HFFc6 (cell line): ENCODE measurements at regions not wholly inside any gene's neighbourhood (a gene's known extent, or its start where the extent isn't known, plus 50 kb on each side); places are given as distances from the start of the nearest gene placed in this dataset.
"Not testable (repeated sequence)": the region's sequence is repeated elsewhere in the genome, so short reads cannot be mapped to it uniquely, and the experiment has no call there.

Source experiments
- DNase-seq: peaks from one replicate; pipeline ENCODE4 v3.0.0-alpha.2; 2018
- H3K27ac Mint-ChIP-seq: 2 replicates; pipeline ENCODE4 v1.8.0; 2020; ENCODE audit warnings: mild to moderate bottlenecking, mixed read lengths
- H3K27me3 Mint-ChIP-seq: 2 replicates; pipeline ENCODE4 v1.8.0; 2021; ENCODE audit warnings: mild to moderate bottlenecking, moderate library complexity, mixed read lengths; ENCODE audit not compliant: insufficient read depth
- H3K36me3 Mint-ChIP-seq: 2 replicates; pipeline ENCODE4 v1.8.0; 2021; ENCODE audit warnings: low read depth, mixed read lengths
- H3K4me1 Mint-ChIP-seq: 2 replicates; pipeline ENCODE4 v1.8.0; 2020; ENCODE audit warnings: low read depth, mixed read lengths
- H3K4me3 Mint-ChIP-seq: 2 replicates; pipeline ENCODE4 v1.8.0; 2020; ENCODE audit warnings: mild to moderate bottlenecking, moderate library complexity, mixed read lengths
- H3K9me3 Mint-ChIP-seq: 2 replicates; pipeline ENCODE4 v1.8.0; 2020; ENCODE audit warnings: mild to moderate bottlenecking, mixed read lengths
- TF ChIP-seq, protein P1 (sequence below): fragments of 200-600 bp; sonication (generic); IDR thresholded peaks from 2 replicates; pipeline ENCODE4 v1.5.0; 2021; ENCODE audit warnings: antibody characterized with exemption, mild to moderate bottlenecking

DNA sequence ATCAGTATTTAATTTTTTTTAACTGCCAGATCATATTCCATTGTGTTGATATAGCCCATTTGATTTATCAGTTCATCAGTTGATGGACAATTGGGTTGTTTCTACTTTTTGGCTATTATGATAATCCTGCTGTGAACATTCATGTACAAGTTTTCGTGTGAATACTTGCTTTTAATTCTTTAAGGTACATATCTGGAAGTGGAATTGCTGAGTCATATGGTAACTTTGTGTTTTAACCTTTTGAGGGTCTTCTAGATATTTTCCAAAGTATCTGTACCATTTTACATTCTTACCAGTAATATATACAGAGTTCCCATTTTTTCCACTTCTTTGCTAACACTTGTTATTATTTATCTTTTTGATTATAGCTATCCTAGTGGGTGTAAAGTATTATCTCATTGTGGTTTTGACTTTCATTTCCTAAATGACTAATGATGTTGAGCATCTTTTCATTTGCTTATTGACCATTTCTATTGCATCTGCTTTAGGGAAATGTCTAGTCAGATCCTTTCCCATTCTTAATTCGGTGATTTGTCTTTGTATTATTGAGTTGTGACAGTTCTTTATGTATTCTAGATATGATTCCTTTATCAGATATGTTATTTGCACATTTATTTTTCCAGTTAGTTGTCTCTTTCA, 75.2 kb upstream of the NUDT6 start:
- Mint-ChIP-seq H3K9me3 (no peaks in the 10 kb centered on the region), H3K4me1 (peaks cover 11% of the 10 kb centered on the region)

DNA sequence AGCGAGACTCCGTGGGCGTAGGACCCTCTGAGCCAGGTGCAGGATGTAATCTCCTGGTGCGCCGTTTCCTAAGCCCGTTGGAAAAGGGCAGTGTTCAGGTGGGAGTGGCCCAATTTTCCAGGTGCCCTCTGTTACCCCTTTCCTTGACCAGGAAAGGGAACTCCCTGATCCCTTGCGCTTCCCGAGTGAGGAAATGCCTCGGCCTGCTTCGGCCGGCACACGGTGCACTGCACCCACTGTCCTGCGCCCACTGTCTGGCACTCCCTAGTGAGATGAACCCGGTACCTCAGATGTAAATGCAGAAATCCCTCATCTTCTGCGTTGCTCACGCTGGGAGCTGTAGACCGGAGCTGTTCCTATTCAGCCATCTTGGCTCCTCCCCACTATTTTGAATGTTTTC, 81.7 kb upstream of the NUDT6 start:
- H3K9me3 Mint-ChIP-seq, DNase-seq, H3K27ac Mint-ChIP-seq, H3K27me3 Mint-ChIP-seq, H3K4me3 Mint-ChIP-seq: not testable (repeated sequence)
- H3K4me1 Mint-ChIP-seq = peaks cover 20% of the 10 kb centered on the region; the same call in 1 of the 2 replicates
- H3K36me3 Mint-ChIP-seq = peaks cover 17% of the 10 kb centered on the region

More for the DNA sequence above, 75.2 kb upstream of the NUDT6 start:
- DNase-seq = no peak
- no peaks in the 10 kb centered on the region; the same call in 1 of the 2 replicates for H3K27me3 Mint-ChIP-seq
- no peak overlapping the region for H3K4me3 Mint-ChIP-seq
- TF ChIP-seq, protein P1, sequence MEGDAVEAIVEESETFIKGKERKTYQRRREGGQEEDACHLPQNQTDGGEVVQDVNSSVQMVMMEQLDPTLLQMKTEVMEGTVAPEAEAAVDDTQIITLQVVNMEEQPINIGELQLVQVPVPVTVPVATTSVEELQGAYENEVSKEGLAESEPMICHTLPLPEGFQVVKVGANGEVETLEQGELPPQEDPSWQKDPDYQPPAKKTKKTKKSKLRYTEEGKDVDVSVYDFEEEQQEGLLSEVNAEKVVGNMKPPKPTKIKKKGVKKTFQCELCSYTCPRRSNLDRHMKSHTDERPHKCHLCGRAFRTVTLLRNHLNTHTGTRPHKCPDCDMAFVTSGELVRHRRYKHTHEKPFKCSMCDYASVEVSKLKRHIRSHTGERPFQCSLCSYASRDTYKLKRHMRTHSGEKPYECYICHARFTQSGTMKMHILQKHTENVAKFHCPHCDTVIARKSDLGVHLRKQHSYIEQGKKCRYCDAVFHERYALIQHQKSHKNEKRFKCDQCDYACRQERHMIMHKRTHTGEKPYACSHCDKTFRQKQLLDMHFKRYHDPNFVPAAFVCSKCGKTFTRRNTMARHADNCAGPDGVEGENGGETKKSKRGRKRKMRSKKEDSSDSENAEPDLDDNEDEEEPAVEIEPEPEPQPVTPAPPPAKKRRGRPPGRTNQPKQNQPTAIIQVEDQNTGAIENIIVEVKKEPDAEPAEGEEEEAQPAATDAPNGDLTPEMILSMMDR = no peak
- no peak overlapping the region for H3K27ac Mint-ChIP-seq
- H3K36me3 Mint-ChIP-seq = peaks cover under 1% of the 10 kb centered on the region; the same call in 1 of the 2 replicates

DNA sequence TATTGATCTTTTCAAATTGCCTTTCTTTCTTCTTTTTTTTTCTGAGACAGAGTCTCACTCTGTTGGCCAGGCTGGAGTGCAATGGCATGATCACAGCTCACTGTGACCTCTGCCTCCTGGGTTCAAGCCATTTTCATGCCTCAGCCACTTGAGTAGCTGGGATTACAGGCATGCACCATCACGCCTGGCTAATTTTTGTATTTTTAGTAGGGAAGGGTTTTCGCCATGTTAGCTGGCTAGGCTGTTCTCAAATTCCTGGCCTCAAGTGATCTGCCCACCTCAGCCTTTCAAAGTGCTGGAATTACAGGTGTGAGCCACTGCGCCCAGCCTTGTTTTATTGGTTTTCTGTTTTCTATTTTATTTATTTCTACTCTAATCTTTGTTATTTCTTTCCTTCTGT, 82.7 kb upstream of the NUDT6 start:
- DNase-seq, H3K4me3 Mint-ChIP-seq, H3K27me3 Mint-ChIP-seq, H3K27ac Mint-ChIP-seq, H3K9me3 Mint-ChIP-seq: not testable (repeated sequence)
- Mint-ChIP-seq H3K36me3 (peaks cover 17% of the 10 kb centered on the region), H3K4me1 (peaks cover 30% of the 10 kb centered on the region)

DNA sequence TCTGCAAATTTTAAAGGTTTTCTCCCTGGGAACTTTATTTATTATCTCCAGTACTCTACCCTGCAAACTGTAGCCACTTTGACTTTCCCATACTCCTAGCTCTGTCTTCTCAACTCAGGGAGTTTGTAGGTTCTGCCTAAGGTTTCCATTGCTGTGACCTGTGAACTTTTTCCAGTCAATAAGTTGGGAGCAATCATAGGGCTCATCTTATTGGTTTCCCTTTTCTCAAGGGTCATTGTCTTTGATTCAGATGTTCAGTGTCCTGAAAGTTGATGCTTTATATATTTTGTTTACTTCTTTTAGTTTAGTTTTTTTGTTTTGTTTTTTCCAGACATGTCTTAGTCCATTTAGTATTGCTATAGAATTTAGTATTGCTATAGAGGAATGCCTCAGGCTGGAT, 85.3 kb upstream of the NUDT6 start:
- H3K27ac Mint-ChIP-seq = no peak overlapping the region
- H3K27me3 Mint-ChIP-seq = no peaks in the 10 kb centered on the region; the same call in 1 of the 2 replicates
- H3K4me1 Mint-ChIP-seq = peaks cover 48% of the 10 kb centered on the region
- peaks cover 31% of the 10 kb centered on the region for H3K36me3 Mint-ChIP-seq
- TF ChIP-seq, protein P1 = no peak
- no peaks in the 10 kb centered on the region for H3K9me3 Mint-ChIP-seq
- H3K4me3 Mint-ChIP-seq = no peak overlapping the region
- no peak for DNase-seq

DNA sequence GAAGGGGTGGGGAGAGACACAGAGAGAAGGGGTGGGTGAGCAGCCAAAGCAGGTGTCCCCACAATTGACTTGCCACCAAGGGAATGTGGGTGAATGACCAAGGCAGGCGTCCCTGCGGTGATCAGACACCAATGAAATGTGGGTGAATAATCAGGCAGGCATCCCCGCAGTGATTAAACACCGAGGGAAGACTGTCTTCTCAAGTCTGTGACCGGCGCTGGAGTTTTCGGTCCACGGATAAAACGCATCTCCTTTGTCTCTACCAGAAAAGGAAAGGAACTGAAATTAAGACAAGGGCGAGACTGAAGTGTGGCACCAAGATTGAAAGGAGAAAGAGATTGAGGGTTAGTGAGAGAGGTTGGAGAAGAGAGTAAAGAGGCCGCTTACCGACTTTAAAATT, 90.0 kb upstream of the NUDT6 start:
- not testable (repeated sequence) for H3K27me3 Mint-ChIP-seq, DNase-seq, H3K27ac Mint-ChIP-seq, H3K9me3 Mint-ChIP-seq, H3K4me3 Mint-ChIP-seq
- Mint-ChIP-seq H3K4me1 (peaks cover 63% of the 10 kb centered on the region), H3K36me3 (peaks cover 25% of the 10 kb centered on the region)

DNA sequence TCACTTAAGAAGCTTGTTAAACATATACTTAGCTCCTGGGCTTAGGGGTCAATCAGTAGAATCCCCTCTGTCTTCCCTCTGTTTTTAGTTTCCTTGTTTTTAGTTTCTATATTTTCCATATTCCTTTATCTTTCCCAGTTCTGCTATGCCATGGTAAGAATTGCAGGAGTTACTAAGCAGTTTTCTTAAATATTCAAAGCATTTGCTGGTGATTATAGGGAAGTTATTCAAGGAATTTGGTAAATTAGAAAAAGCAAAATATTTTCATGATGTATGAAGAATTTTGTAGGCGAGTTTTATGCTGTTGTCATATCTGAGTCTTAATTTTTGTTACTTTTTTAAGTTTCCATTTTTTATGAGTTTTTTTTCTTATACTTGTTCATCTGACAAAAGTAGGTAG, 91.6 kb upstream of the NUDT6 start:
- TF ChIP-seq, protein P1 = no peak
- no peaks in the 10 kb centered on the region for H3K9me3 Mint-ChIP-seq
- H3K27me3 Mint-ChIP-seq = no peaks in the 10 kb centered on the region; the same call in 1 of the 2 replicates
- H3K4me3 Mint-ChIP-seq = peak overlapping the region; percentile 11
- peak overlapping the region; percentile 68; the same call in 1 of the 2 replicates for H3K27ac Mint-ChIP-seq
- no peak for DNase-seq
- H3K36me3 Mint-ChIP-seq = peaks cover 25% of the 10 kb centered on the region
- H3K4me1 Mint-ChIP-seq = peaks cover 69% of the 10 kb centered on the region

DNA sequence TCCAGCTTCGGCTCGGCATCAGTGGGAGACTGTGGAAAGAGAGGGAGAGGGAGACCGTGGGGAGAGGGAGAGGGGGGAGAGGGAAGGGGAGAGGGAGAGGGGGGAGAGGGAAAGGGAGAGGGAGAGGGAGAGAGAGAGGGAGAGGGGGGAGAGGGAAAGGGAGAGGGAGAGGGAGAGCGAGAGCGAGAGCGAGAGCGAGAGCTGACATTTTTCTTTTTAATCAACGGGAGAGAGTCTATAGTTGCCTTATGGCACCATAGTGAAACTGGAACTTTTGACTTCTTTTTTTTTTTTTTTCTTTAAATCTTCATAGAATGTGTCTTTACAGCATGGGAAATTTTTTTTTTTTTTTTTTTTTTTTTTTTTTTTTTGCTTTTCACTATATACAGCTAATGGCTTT, 94.7 kb upstream of the NUDT6 start:
- Mint-ChIP-seq H3K27ac (peak overlapping the region; percentile 65; the same call in 1 of the 2 replicates), H3K4me1 (peaks cover 46% of the 10 kb centered on the region), H3K36me3 (peaks cover 14% of the 10 kb centered on the region)

More for the DNA sequence above, 94.7 kb upstream of the NUDT6 start:
- no peak overlapping the region for H3K4me3 Mint-ChIP-seq
- no peaks in the 10 kb centered on the region; the same call in 1 of the 2 replicates for H3K27me3 Mint-ChIP-seq
- H3K9me3 Mint-ChIP-seq = no peaks in the 10 kb centered on the region
- TF ChIP-seq, protein P1 = no peak
- DNase-seq = no peak
